ENCODE measurements at regions not wholly inside any gene's neighbourhood (a gene's known extent, or its start where the extent isn't known, plus 50 kb on each side); places are given as distances from the start of the nearest gene placed in this dataset.
A peak's percentile ranks its signal among the peaks of the same experiment; 100 is the strongest.

- no peak for DNase-seq (ENCODE audit: low read depth)
These were observed 243.3 kb upstream of the NCKAP5 start for GRCh38 chr2:133811409-133812125.

GRCh38 chr2:133812826-133813617, 244.8 kb upstream of the NCKAP5 start:
- peak; percentile 67 for DNase-seq (ENCODE audit: low read depth)

- no peak for DNase-seq (ENCODE audit: low read depth)
These were observed 246.6 kb upstream of the NCKAP5 start for GRCh38 chr2:133814890-133815289.

GRCh38 chr2:133816037-133816436, 247.8 kb upstream of the NCKAP5 start:
- no peak for DNase-seq (ENCODE audit: low read depth)

GRCh38 chr2:133817680-133818566, 249.7 kb upstream of the NCKAP5 start:
- DNase-seq (ENCODE audit: low read depth): peak; percentile 94

- DNase-seq (ENCODE audit: low read depth): no peak
These were observed 250.4 kb upstream of the NCKAP5 start for GRCh38 chr2:133818661-133819060.

- peak; percentile 68 for DNase-seq (ENCODE audit: low read depth)
These were observed 251.6 kb upstream of the NCKAP5 start for GRCh38 chr2:133819906-133820305.

- peak; percentile 70 for DNase-seq (ENCODE audit: low read depth)
These were observed 253.0 kb upstream of the NCKAP5 start for GRCh38 chr2:133821107-133821760.

- no peak for DNase-seq (ENCODE audit: low read depth)
These were observed 254.4 kb upstream of the NCKAP5 start for GRCh38 chr2:133822517-133823225.

GRCh38 chr2:133823226-133823550, 254.9 kb upstream of the NCKAP5 start:
- DNase-seq (ENCODE audit: low read depth): no peak

- DNase-seq (ENCODE audit: low read depth): no peak
These were observed 256.6 kb upstream of the NCKAP5 start for GRCh38 chr2:133824869-133825268.

- DNase-seq (ENCODE audit: low read depth): no peak
These were observed 257.5 kb upstream of the NCKAP5 start for GRCh38 chr2:133825778-133826177.

GRCh38 chr2:133828913-133829312, 260.6 kb upstream of the NCKAP5 start:
- DNase-seq (ENCODE audit: low read depth): no peak

- no peak for DNase-seq (ENCODE audit: low read depth)
These were observed 261.3 kb upstream of the NCKAP5 start for GRCh38 chr2:133829450-133830020.

- no peak for DNase-seq (ENCODE audit: low read depth)
These were observed 265.5 kb upstream of the NCKAP5 start for GRCh38 chr2:133833746-133834145.

GRCh38 chr2:133835821-133836619, 267.8 kb upstream of the NCKAP5 start:
- DNase-seq (ENCODE audit: low read depth): no peak

- no peak for DNase-seq (ENCODE audit: low read depth)
These were observed 268.6 kb upstream of the NCKAP5 start for GRCh38 chr2:133836691-133837345.

GRCh38 chr2:133837441-133838094, 269.3 kb upstream of the NCKAP5 start:
- peak; percentile 98 for DNase-seq (ENCODE audit: low read depth)

Measured in LHCN-M2 (cell line).